ENCODE measurements at regions not wholly inside any gene's neighbourhood (a gene's known extent, or its start where the extent isn't known, plus 50 kb on each side); places are given as distances from the start of the nearest gene placed in this dataset.
"Not testable (repeated sequence)": the region's sequence is repeated elsewhere in the genome, so short reads cannot be mapped to it uniquely, and the experiment has no call there.

DNA sequence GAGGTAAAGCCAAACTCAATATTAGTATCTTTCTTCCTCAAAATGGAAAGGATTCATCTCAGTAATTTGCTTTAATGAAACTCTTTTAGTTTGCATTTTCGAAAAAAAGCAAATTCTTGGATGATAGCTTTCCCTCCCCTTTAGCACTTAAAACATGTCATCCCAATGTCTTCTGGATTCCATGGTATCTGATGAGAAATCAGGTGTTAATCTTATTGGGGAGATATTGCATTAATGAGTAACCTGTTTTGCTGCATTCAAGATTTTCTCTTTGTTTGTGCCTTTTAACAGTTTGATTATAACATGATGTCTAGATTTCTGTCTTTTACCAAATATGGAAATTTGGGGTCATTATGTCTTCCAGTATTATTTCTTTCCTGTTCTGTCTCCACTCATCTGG lies 405.1 kb upstream of the FOXG1 start:
- TF ChIP-seq, protein P1, sequence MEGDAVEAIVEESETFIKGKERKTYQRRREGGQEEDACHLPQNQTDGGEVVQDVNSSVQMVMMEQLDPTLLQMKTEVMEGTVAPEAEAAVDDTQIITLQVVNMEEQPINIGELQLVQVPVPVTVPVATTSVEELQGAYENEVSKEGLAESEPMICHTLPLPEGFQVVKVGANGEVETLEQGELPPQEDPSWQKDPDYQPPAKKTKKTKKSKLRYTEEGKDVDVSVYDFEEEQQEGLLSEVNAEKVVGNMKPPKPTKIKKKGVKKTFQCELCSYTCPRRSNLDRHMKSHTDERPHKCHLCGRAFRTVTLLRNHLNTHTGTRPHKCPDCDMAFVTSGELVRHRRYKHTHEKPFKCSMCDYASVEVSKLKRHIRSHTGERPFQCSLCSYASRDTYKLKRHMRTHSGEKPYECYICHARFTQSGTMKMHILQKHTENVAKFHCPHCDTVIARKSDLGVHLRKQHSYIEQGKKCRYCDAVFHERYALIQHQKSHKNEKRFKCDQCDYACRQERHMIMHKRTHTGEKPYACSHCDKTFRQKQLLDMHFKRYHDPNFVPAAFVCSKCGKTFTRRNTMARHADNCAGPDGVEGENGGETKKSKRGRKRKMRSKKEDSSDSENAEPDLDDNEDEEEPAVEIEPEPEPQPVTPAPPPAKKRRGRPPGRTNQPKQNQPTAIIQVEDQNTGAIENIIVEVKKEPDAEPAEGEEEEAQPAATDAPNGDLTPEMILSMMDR (IDR thresholded peaks at IDR 0.05; ENCODE audit: insufficient read depth, missing control alignments), result no peak
- DNase-seq (ENCODE audit: insufficient read length, low spot score), result no peak
- FAIRE-seq, result no peak

DNA sequence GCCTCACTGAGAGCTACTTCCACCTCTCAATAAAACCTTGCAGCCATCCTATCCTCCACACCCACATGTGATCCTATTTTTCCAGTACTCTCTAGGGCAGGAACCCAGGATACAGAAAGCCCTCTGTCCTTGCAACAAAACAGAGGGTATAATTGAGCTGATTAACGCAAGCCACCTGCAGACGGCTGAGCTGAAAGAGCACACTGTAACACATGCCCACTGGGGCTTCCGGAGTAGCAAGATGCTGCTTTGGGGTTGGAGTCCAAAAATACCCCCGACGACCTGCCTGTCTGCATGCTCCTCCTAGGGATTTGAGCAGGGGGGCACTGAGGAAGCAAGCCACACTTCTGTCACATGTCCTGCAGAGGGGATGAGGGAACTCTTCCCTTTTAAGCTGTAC lies 401.1 kb upstream of the FOXG1 start:
- DNase-seq (ENCODE audit: insufficient read length, low spot score) (no peak), FAIRE-seq (no peak)
- TF ChIP-seq, protein P1 (IDR thresholded peaks at IDR 0.05; ENCODE audit: insufficient read depth, missing control alignments), result no peak

DNA sequence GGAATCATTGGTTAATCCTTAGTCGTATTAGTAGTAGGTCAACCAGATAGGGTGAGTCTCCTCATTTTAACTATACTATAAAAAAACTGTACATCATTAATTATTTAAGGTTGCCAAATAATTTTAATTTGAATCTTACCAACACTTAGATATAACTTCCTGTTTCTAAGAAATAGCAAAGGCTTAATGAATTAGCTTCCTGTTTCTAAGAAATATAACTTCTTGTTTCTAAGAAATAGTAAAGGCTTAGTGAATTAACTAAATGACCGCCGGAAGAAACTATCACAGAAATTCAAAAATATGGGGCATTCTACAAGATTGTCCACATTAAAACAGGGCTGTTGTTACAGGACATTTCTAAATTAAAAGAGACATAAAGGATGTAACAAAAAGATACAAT lies 392.9 kb upstream of the FOXG1 start:
- DNase-seq (ENCODE audit: insufficient read length, low spot score), result no peak
- FAIRE-seq, result no peak

DNA sequence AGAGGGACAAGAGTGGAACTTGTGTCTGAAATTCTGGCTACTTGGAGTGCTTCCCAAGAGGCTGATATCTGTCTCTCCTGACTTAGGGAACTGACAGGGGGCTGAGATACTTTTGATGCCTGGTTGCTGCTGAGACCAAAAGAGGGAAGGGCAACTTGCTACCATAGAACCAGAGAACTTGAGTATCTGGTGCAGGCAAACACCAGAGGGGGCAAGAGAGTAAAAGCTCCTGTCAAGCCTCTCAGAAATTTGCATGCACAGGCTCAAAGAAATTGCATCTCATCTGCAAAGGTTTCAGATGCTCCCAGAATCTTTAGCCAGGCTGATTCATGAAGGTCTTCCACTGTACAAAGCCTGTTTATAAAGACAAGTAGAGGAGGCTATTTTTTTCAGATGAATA lies 391.3 kb upstream of the FOXG1 start:
- FAIRE-seq, result no peak

More for the DNA sequence above, 392.9 kb upstream of the FOXG1 start:
- TF ChIP-seq, protein P1 (IDR thresholded peaks at IDR 0.05; ENCODE audit: insufficient read depth, missing control alignments), result no peak

DNA sequence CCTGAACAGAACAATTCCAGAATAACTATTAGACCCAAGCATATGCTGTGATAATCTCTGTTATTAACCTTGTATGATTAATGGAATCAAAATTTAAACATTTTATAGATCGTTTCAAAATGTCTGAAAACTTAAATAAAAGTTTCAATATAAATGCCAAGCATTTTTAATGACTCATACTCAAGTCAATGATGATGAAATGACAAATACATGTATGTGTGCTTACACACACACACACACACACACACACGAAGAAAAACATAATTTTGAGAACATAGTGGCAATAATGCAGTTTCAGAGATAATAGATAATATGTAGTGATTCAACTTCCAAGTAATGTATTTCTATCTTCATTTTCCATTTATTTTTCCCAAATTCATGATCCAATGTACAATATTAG lies 384.9 kb upstream of the FOXG1 start:
- DNase-seq (ENCODE audit: insufficient read length, low spot score), result no peak
- no peak for FAIRE-seq
- TF ChIP-seq, protein P1 (IDR thresholded peaks at IDR 0.05; ENCODE audit: insufficient read depth, missing control alignments), result no peak

More for the DNA sequence above, 391.3 kb upstream of the FOXG1 start:
- no peak for DNase-seq (ENCODE audit: insufficient read length, low spot score)
- TF ChIP-seq, protein P1 (IDR thresholded peaks at IDR 0.05; ENCODE audit: insufficient read depth, missing control alignments), result peak; percentile 45

DNA sequence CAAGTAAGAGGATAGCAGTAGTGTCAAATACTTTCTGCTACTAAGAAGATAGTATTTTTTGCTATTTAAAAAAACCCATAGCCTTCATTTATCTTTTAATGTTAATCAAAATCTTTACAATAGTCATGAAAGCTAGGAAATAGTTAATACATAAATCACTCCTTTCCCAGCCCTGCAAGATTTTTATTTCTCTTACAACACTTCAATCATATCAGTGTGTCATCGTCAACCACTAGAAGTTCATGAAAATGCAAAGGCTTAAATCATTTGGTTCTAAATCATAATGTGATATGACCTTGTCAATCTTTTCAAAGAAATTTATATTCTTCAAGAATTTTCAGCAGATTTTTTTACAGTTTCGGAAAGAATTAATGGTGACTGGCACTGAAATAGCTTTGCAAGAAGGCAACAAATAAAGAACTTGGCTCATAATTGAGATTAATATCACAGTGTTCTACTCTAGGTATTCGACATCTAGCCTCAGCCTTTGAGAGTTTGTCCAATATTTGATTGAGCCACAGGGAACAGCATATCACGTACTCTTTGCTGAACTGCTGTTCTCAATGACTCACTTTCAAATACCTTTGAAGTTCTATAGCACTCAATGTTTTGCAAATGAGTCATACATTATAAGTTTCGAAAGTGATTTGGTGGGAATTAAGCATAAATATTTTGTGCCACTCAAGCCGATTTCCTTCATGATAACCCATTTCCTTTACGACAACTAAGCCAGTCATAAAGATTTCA lies 384.0 kb upstream of the FOXG1 start:
- TF ChIP-seq, protein P1 (IDR thresholded peaks at IDR 0.05; ENCODE audit: insufficient read depth, missing control alignments), result no peak
- no peak for DNase-seq (ENCODE audit: insufficient read length, low spot score)
- peak; percentile 11 for FAIRE-seq

DNA sequence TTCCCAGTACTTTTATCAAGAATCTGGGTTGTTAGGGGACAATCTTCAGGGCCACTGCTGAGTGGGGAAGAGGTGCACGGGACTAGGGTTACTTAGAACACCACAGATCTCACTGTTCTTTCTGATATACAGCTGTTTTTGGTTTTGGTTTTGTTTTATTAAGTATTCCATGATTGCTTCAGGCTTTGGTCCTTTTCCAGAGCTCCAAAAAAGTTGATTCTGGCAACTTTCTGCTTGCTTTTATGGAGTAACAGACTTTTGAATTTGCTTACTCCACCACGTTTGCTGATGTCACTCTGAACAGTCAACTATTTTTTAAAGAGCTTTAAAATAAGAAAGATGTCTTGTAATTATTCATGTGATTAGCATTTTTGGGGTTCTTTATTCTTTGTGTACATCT lies 368.1 kb upstream of the FOXG1 start:
- DNase-seq (ENCODE audit: insufficient read length, low spot score), result no peak
- FAIRE-seq, result no peak
- TF ChIP-seq, protein P1 (IDR thresholded peaks at IDR 0.05; ENCODE audit: insufficient read depth, missing control alignments), result no peak

DNA sequence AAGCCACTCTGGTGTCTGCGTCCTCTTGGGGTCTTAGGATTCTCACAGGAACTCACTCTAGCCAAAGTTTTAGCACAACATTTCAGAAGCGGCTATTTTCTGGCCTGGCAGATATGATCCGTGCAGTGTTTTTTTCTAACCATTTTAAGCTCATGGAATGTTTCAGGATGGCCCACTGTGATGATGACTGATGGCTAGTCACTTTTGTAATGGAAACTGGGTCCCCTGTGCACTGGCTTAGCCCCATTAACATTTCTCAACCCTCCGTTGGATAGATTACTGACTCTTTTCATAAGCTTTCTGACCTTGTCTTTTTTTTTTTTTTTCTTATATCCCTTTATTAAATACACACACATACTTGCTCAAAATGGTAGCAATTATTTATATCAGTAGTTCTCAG lies 364.9 kb upstream of the FOXG1 start:
- FAIRE-seq, result peak; percentile 90
- not testable (repeated sequence) for DNase-seq (ENCODE audit: insufficient read length, low spot score)
